B cell (primary cell): ENCODE measurements at regions not wholly inside any gene's neighbourhood (a gene's known extent, or its start where the extent isn't known, plus 50 kb on each side); places are given as distances from the start of the nearest gene placed in this dataset.
"Not testable (repeated sequence)": the region's sequence is repeated elsewhere in the genome, so short reads cannot be mapped to it uniquely, and the experiment has no call there.

Experiments used
- ATAC-seq: fragments of 200-7000 bp; cut with Tn5 transposase; one replicate; pipeline ENCODE4 v1.10.0; 2021; ENCODE audit warnings: low read depth, mild to moderate bottlenecking, moderate number of reproducible peaks, moderate library complexity
- CTCF ChIA-PET: fragments of 350-600 bp; sonication (Branson Sonifier 250); formaldehyde crosslinking; loops from one replicate; lab custom pipeline; 2021; ENCODE audit warnings: antibody characterized with exemption, inconsistent platforms; lab: Charles Lee
- POLR2A ChIA-PET: fragments of 350-600 bp; sonication (Branson Sonifier 250); formaldehyde crosslinking; loops from one replicate; lab custom pipeline; 2021; ENCODE audit warnings: antibody characterized with exemption; lab: Charles Lee
- DNase-seq: peaks from one replicate; pipeline ENCODE4 v3.0.0; 2013
- H2AFZ ChIP-seq: 2 replicates; pipeline ENCODE4 v1.6.1; 2012; ENCODE audit warnings: mild to moderate bottlenecking, low read depth, low read length; ENCODE audit not compliant: insufficient read depth, poor library complexity, severe bottlenecking
- H3K27ac ChIP-seq, 2 donors: 1 replicate in 1 of 2; 2 replicates in 1 of 2; pipeline ENCODE4 v1.5.1; 2012 to 2013; ENCODE audit warnings: low read length in 2 of 2, mild to moderate bottlenecking in 2 of 2, moderate library complexity in 1 of 2
- H3K27me3 ChIP-seq, 4 experiments: fragments of 200-600 bp in 1 of 4; sonication (generic) in 1 of 4; replicated peaks in 1 of 4; 1 replicate in 2 of 4; 2 replicates in 2 of 4; pipeline versions ENCODE4 v1.6.1 to v1.7.0; 2013 to 2016; ENCODE audit warnings: low read length in 3 of 4, mild to moderate bottlenecking in 2 of 4, mixed read lengths in 1 of 4, moderate library complexity in 1 of 4; ENCODE audit not compliant: insufficient read depth in 4 of 4, control insufficient read depth in 3 of 4; ENCODE audit errors: control extremely low read depth in 1 of 4
- H3K36me3 ChIP-seq, 2 experiments: replicated peaks in 1 of 2; 1 replicate in 1 of 2; 2 replicates in 1 of 2; pipeline versions ENCODE4 v1.6.1 to v1.7.1; 2013; ENCODE audit warnings: low read length in 1 of 2; ENCODE audit not compliant: insufficient read depth in 2 of 2, control insufficient read depth in 1 of 2; ENCODE audit errors: control extremely low read depth in 1 of 2, extremely low read depth in 1 of 2
- H3K4me1 ChIP-seq, 2 donors: fragments of 200-600 bp in 1 of 2; sonication (generic) in 1 of 2; 1 replicate in 1 of 2; 2 replicates in 1 of 2; pipeline versions ENCODE4 v1.5.1 to v1.6.1; 2013 to 2017; ENCODE audit warnings: low read length in 2 of 2; ENCODE audit not compliant: control insufficient read depth in 2 of 2, insufficient read depth in 2 of 2
- H3K4me2 ChIP-seq: replicated peaks from 2 replicates; pipeline ENCODE3; 2012; ENCODE audit warnings: mild to moderate bottlenecking, low read depth, low read length; ENCODE audit not compliant: poor library complexity, severe bottlenecking
- H3K4me3 ChIP-seq, 5 experiments: fragments of 200-600 bp in 1 of 5; sonication (generic) in 1 of 5; 1 replicate in 3 of 5; 2 replicates in 2 of 5; pipeline versions ENCODE4 v1.5.1 to v1.7.0; 2011 to 2016; ENCODE audit warnings: low read length in 4 of 5, mild to moderate bottlenecking in 4 of 5, low read depth in 2 of 5, control low read depth in 1 of 5, moderate library complexity in 1 of 5; ENCODE audit not compliant: insufficient read depth in 1 of 5; ENCODE audit errors: control extremely low read depth in 1 of 5, extremely low read depth in 1 of 5
- H3K79me2 ChIP-seq: fragments of 200-600 bp; sonication (generic); one replicate; pipeline ENCODE4 v1.6.0; 2016; ENCODE audit warnings: low read length; ENCODE audit not compliant: control insufficient read depth, insufficient read depth
- H3K9ac ChIP-seq: fragments of 200-600 bp; sonication (generic); 2 replicates; pipeline ENCODE4 v1.6.1; 2017; ENCODE audit warnings: mild to moderate bottlenecking, low read length, moderate library complexity
- H3K9me3 ChIP-seq, 3 donors: one replicate each; pipeline versions ENCODE4 v1.6.1 to v1.7.1; 2013; ENCODE audit warnings: low read length in 2 of 3; ENCODE audit not compliant: control insufficient read depth in 2 of 3, insufficient read depth in 1 of 3; ENCODE audit errors: control extremely low read depth in 1 of 3
- H4K20me1 ChIP-seq: 2 replicates; pipeline ENCODE4 v1.6.0; 2012; ENCODE audit warnings: mild to moderate bottlenecking, low read length; ENCODE audit not compliant: insufficient read depth, control insufficient read depth, poor library complexity, severe bottlenecking
- H3K27ac Mint-ChIP-seq: one replicate; pipeline ENCODE4 v1.8.0; 2021; ENCODE audit warnings: mixed read lengths
- H3K27me3 Mint-ChIP-seq: one replicate; pipeline ENCODE4 v1.8.0; 2021; ENCODE audit warnings: mixed read lengths
- H3K4me1 Mint-ChIP-seq: one replicate; pipeline ENCODE4 v1.8.0; 2021; ENCODE audit warnings: mixed read lengths
- H3K4me3 Mint-ChIP-seq: one replicate; pipeline ENCODE4 v1.8.0; 2021; ENCODE audit warnings: mixed read lengths
- H3K9me3 Mint-ChIP-seq: one replicate; pipeline ENCODE4 v1.8.0; 2022; ENCODE audit warnings: mixed read lengths; ENCODE audit not compliant: insufficient read depth
- CTCF ChIP-seq: fragments of 200-600 bp; IDR thresholded peaks from one replicate; pipeline ENCODE4 v1.8.0; 2022; ENCODE audit warnings: antibody characterized with exemption, mild to moderate bottlenecking
- EZH2 ChIP-seq: IDR thresholded peaks from 2 replicates; pipeline ENCODE4 v1.6.1; 2012; ENCODE audit warnings: borderline replicate concordance, low read depth, mild to moderate bottlenecking, moderate library complexity, low read length; ENCODE audit not compliant: insufficient read depth, poor library complexity, severe bottlenecking
- WGBS: methylation state at CpG from one replicate; pipeline ENCODE4 v1.1.5; 2013; ENCODE audit warnings: missing lambda C conversion rate; ENCODE audit not compliant: insufficient coverage; 5-methylcytosine and 5-hydroxymethylcytosine counted together
- intact Hi-C: fragments of 100-400 bp; cut with micrococcal nuclease; formaldehyde crosslinking; loops from one replicate; pipeline ENCODE4 v1.10.0; 2022

GRCh38 chrX:67213686-67214085 lies 330.1 kb upstream of the AR start:
- WGBS: no CpG with 5 or more reads among the region's 3 CpGs
- CTCF ChIA-PET, H3K27ac Mint-ChIP-seq, H3K27me3 ChIP-seq, H3K27me3 Mint-ChIP-seq, H3K4me2 ChIP-seq, H3K4me3 Mint-ChIP-seq, H3K36me3 ChIP-seq, H4K20me1 ChIP-seq, H3K9me3 ChIP-seq, POLR2A ChIA-PET, H3K4me1 ChIP-seq, H3K9ac ChIP-seq, DNase-seq, H3K27ac ChIP-seq, H3K9me3 Mint-ChIP-seq, H3K4me1 Mint-ChIP-seq, H3K79me2 ChIP-seq, intact Hi-C loops, H3K4me3 ChIP-seq, H2AFZ ChIP-seq, ATAC-seq: not testable (repeated sequence)

- ChIA-PET POLR2A (no interaction called here), CTCF (no interaction called here)
- no peak overlapping the region for H3K27ac ChIP-seq
- no peaks in the 10 kb centered on the region for H3K27me3 ChIP-seq
- TF ChIP-seq EZH2 (no peak), CTCF (no peak)
- H3K4me3 Mint-ChIP-seq: no peak overlapping the region
- no peaks in the 10 kb centered on the region for H4K20me1 ChIP-seq
- H3K4me1 ChIP-seq: no peaks in the 10 kb centered on the region
- H3K79me2 ChIP-seq: no peaks in the 10 kb centered on the region
- intact Hi-C loops: no loop called here
- no peaks in the 10 kb centered on the region for H3K36me3 ChIP-seq
- no peak overlapping the region for H3K9ac ChIP-seq
- 0% methylated on average over 1 of the region's 4 CpGs for WGBS
- no peak overlapping the region for H3K4me3 ChIP-seq
- no peak overlapping the region for H3K4me2 ChIP-seq
- ATAC-seq (no peak), DNase-seq (no peak)
- no peaks in the 10 kb centered on the region for H3K4me1 Mint-ChIP-seq
- no peaks in the 10 kb centered on the region for H3K9me3 ChIP-seq
- no peak overlapping the region for H3K27ac Mint-ChIP-seq
- no peaks in the 10 kb centered on the region for H3K27me3 Mint-ChIP-seq
- no peak overlapping the region for H2AFZ ChIP-seq
- no peaks in the 10 kb centered on the region for H3K9me3 Mint-ChIP-seq
These were observed 335.9 kb upstream of the AR start for GRCh38 chrX:67207912-67208311.
